ENCODE measurements at regions not wholly inside any gene's neighbourhood (a gene's known extent, or its start where the extent isn't known, plus 50 kb on each side); places are given as distances from the start of the nearest gene placed in this dataset.

- TF ChIP-seq POLR2A (IDR thresholded peaks at IDR 0.05; ENCODE audit: low read depth, low read length): no peak
- TF ChIP-seq FOS (IDR thresholded peaks at IDR 0.05; ENCODE audit: low read depth, low read length): no peak
- no peak for TF ChIP-seq CTCF (conservative IDR thresholded peaks at IDR 0.05; ENCODE audit: low read depth, low read length)
- no peak for TF ChIP-seq SMC3 (IDR thresholded peaks at IDR 0.05; ENCODE audit: low read depth, low read length)
- TF ChIP-seq BHLHE40 (IDR thresholded peaks at IDR 0.05; ENCODE audit: low read depth, low read length): no peak
- TF ChIP-seq USF2 (IDR thresholded peaks at IDR 0.05; ENCODE audit: low read depth, low read length): no peak
- TF ChIP-seq RFX5 (IDR thresholded peaks at IDR 0.05; ENCODE audit: low read depth, low read length): no peak
- TF ChIP-seq CEBPB (IDR thresholded peaks at IDR 0.05; ENCODE audit: low read depth, low read length): no peak
These were observed 68.0 kb downstream of the MYCN start for GRCh38 chr2:16008331-16008850.

All from IMR-90 (cell line).